ENCODE measurements at regions not wholly inside any gene's neighbourhood (a gene's known extent, or its start where the extent isn't known, plus 50 kb on each side); places are given as distances from the start of the nearest gene placed in this dataset.

- no peak for TF ChIP-seq ZNF768 (tag by site-specific recombination; IDR thresholded peaks at IDR 0.05)
- TF ChIP-seq, protein P1, sequence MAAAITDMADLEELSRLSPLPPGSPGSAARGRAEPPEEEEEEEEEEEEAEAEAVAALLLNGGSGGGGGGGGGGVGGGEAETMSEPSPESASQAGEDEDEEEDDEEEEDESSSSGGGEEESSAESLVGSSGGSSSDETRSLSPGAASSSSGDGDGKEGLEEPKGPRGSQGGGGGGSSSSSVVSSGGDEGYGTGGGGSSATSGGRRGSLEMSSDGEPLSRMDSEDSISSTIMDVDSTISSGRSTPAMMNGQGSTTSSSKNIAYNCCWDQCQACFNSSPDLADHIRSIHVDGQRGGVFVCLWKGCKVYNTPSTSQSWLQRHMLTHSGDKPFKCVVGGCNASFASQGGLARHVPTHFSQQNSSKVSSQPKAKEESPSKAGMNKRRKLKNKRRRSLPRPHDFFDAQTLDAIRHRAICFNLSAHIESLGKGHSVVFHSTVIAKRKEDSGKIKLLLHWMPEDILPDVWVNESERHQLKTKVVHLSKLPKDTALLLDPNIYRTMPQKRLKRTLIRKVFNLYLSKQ (tag by site-specific recombination; IDR thresholded peaks at IDR 0.05; ENCODE audit: borderline replicate concordance), result no peak
- no peak for TF ChIP-seq ZNF549 (tag by site-specific recombination; IDR thresholded peaks at IDR 0.05)
- TF ChIP-seq ZNF416 (tag by site-specific recombination; IDR thresholded peaks at IDR 0.05), result no peak
- TF ChIP-seq, protein P2, sequence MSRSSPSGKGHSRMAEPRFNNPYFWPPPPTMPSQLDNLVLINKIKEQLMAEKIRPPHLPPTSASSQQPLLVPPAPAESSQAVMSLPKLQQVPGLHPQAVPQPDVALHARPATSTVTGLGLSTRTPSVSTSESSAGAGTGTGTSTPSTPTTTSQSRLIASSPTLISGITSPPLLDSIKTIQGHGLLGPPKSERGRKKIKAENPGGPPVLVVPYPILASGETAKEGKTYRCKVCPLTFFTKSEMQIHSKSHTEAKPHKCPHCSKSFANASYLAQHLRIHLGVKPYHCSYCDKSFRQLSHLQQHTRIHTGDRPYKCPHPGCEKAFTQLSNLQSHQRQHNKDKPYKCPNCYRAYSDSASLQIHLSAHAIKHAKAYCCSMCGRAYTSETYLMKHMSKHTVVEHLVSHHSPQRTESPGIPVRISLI (tag by site-specific recombination; IDR thresholded peaks at IDR 0.05), result no peak
- no peak for TF ChIP-seq ZNF146 (tag by site-specific recombination; IDR thresholded peaks at IDR 0.05)
- no peak for TF ChIP-seq ZNF658 (tag by site-specific recombination; IDR thresholded peaks at IDR 0.05)
- TF ChIP-seq HIC1 (tag by site-specific recombination; IDR thresholded peaks at IDR 0.05), result no peak
- no peak for TF ChIP-seq ZNF571 (tag by site-specific recombination; IDR thresholded peaks at IDR 0.05)
- TF ChIP-seq ZNF394 (tag by site-specific recombination; IDR thresholded peaks at IDR 0.05; ENCODE audit: borderline replicate concordance), result no peak
- TF ChIP-seq ZNF311 (tag by site-specific recombination; IDR thresholded peaks at IDR 0.05; ENCODE audit: borderline replicate concordance), result no peak
- TF ChIP-seq PRDM10 (tag by site-specific recombination; IDR thresholded peaks at IDR 0.05), result no peak
- no peak for TF ChIP-seq SETDB1 (IDR thresholded peaks at IDR 0.05; ENCODE audit: insufficient read length, low read length)
- TF ChIP-seq ZNF560 (tag by site-specific recombination; IDR thresholded peaks at IDR 0.05; ENCODE audit: borderline replicate concordance), result no peak
- TF ChIP-seq, protein P3, sequence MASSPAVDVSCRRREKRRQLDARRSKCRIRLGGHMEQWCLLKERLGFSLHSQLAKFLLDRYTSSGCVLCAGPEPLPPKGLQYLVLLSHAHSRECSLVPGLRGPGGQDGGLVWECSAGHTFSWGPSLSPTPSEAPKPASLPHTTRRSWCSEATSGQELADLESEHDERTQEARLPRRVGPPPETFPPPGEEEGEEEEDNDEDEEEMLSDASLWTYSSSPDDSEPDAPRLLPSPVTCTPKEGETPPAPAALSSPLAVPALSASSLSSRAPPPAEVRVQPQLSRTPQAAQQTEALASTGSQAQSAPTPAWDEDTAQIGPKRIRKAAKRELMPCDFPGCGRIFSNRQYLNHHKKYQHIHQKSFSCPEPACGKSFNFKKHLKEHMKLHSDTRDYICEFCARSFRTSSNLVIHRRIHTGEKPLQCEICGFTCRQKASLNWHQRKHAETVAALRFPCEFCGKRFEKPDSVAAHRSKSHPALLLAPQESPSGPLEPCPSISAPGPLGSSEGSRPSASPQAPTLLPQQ (tag by site-specific recombination; IDR thresholded peaks at IDR 0.05), result no peak
- TF ChIP-seq ZNF280C (tag by site-specific recombination; IDR thresholded peaks at IDR 0.05), result no peak
- no peak for TF ChIP-seq ZNF473 (tag by site-specific recombination; IDR thresholded peaks at IDR 0.05)
- TF ChIP-seq ZNF175 (tag by site-specific recombination; IDR thresholded peaks at IDR 0.05), result no peak
- Histone ChIP-seq H3K9me3 (ENCODE audit: control insufficient read depth, insufficient read depth, low read depth, low read length) (no peaks in the 10 kb centered on the region), H3K4me3 (ENCODE audit: low read depth, low read length) (no peak overlapping the region), H3K27ac (ENCODE audit: extremely low read depth, low read depth, low read length) (no peak overlapping the region), H3K36me3 (ENCODE audit: control insufficient read depth in 2 of 2, insufficient read depth in 1 of 2, low read length in 2 of 2) (no peaks in the 10 kb centered on the region), H3K4me1 (ENCODE audit: control insufficient read depth, insufficient read depth, low read length) (no peaks in the 10 kb centered on the region)
- CTCF ChIA-PET, result no interaction called here
- POLR2A ChIA-PET, result no interaction called here
These were observed 482.9 kb upstream of the MAN1A1 start for GRCh38 chr6:119832411-119832810.

Data from HEK293 (cell line).